ENCODE measurements at regions not wholly inside any gene's neighbourhood (a gene's known extent, or its start where the extent isn't known, plus 50 kb on each side); places are given as distances from the start of the nearest gene placed in this dataset.

- H3K27me3 Mint-ChIP-seq (ENCODE audit: low read depth in 3 of 3), result no peaks in the 10 kb centered on the region
- Histone ChIP-seq H3K4me1 (ENCODE audit: control insufficient read depth in 1 of 2, insufficient read depth in 2 of 2, low read length in 2 of 2) (no peaks in the 10 kb centered on the region), H4K20me1 (ENCODE audit: insufficient read depth, low read length) (no peaks in the 10 kb centered on the region), H3K36me3 (replicated peaks in 1 of 2; ENCODE audit: control insufficient read depth in 1 of 2, insufficient read depth in 2 of 2, low read length in 2 of 2) (no peaks in the 10 kb centered on the region), H3K4me3 (replicated peaks in 1 of 3; ENCODE audit: low read depth in 2 of 3, low read length in 3 of 3) (no peak overlapping the region), H3K27me3 (ENCODE audit: control insufficient read depth in 2 of 2, insufficient read depth in 2 of 2, low read length in 2 of 2) (no peaks in the 10 kb centered on the region), H3K9ac (ENCODE audit: insufficient read depth, low read length, poor library complexity, severe bottlenecking) (no peak overlapping the region), H3K9me3 (replicated peaks in 1 of 2; ENCODE audit: control insufficient read depth in 1 of 2, insufficient read depth in 1 of 2, low read length in 2 of 2) (no peaks in the 10 kb centered on the region), H3K4me2 (replicated peaks; ENCODE audit: extremely low read depth, low read length, poor library complexity, severe bottlenecking) (no peak overlapping the region), H2AFZ (ENCODE audit: insufficient read depth, low read depth, low read length, poor library complexity, severe bottlenecking) (no peak overlapping the region), H3K27ac (ENCODE audit: low read depth in 1 of 2, low read length in 2 of 2) (no peak overlapping the region), H3K79me2 (ENCODE audit: insufficient read depth, low read length) (no peaks in the 10 kb centered on the region)
- WGBS (ENCODE audit: insufficient coverage), result no CpG with 5 or more reads among the region's 1 CpG
- no peak overlapping the region for H3K27ac Mint-ChIP-seq
- no peak for TF ChIP-seq CTCF (IDR thresholded peaks at IDR 0.05)
- H3K9me3 Mint-ChIP-seq, result peaks cover 0 to 2% (median 0%) of the 10 kb centered on the region in 7 donors
- no peaks in the 10 kb centered on the region for H3K36me3 Mint-ChIP-seq
- no peak for DNase-seq
- H3K4me1 Mint-ChIP-seq, result no peaks in the 10 kb centered on the region
- intact Hi-C loops (cut with micrococcal nuclease), result no loop called here
- H3K4me3 Mint-ChIP-seq, result no peak overlapping the region
Measured at GRCh38 chr3:164658125-164658524, 420.2 kb downstream of the SI start.

- Histone ChIP-seq H3K4me2 (replicated peaks; ENCODE audit: extremely low read depth, low read length, poor library complexity, severe bottlenecking) (no peak overlapping the region), H3K27ac (ENCODE audit: low read depth in 1 of 2, low read length in 2 of 2) (no peak overlapping the region), H3K9ac (ENCODE audit: insufficient read depth, low read length, poor library complexity, severe bottlenecking) (no peak overlapping the region), H3K4me3 (replicated peaks in 1 of 3; ENCODE audit: low read depth in 2 of 3, low read length in 3 of 3) (no peak overlapping the region), H3K9me3 (replicated peaks in 1 of 2; ENCODE audit: control insufficient read depth in 1 of 2, insufficient read depth in 1 of 2, low read length in 2 of 2) (no peaks in the 10 kb centered on the region), H2AFZ (ENCODE audit: insufficient read depth, low read depth, low read length, poor library complexity, severe bottlenecking) (no peak overlapping the region), H3K36me3 (replicated peaks in 1 of 2; ENCODE audit: control insufficient read depth in 1 of 2, insufficient read depth in 2 of 2, low read length in 2 of 2) (no peaks in the 10 kb centered on the region), H3K4me1 (ENCODE audit: control insufficient read depth in 1 of 2, insufficient read depth in 2 of 2, low read length in 2 of 2) (no peaks in the 10 kb centered on the region), H3K79me2 (ENCODE audit: insufficient read depth, low read length) (no peaks in the 10 kb centered on the region), H4K20me1 (ENCODE audit: insufficient read depth, low read length) (no peaks in the 10 kb centered on the region), H3K27me3 (ENCODE audit: control insufficient read depth in 2 of 2, insufficient read depth in 2 of 2, low read length in 2 of 2) (no peaks in the 10 kb centered on the region)
- H3K27me3 Mint-ChIP-seq (ENCODE audit: low read depth in 3 of 3), result no peaks in the 10 kb centered on the region
- no peaks in the 10 kb centered on the region for H3K36me3 Mint-ChIP-seq
- H3K27ac Mint-ChIP-seq, result no peak overlapping the region
- no peak for TF ChIP-seq CTCF (IDR thresholded peaks at IDR 0.05)
- WGBS (ENCODE audit: insufficient coverage), result no CpG with 5 or more reads among the region's 3 CpGs
- intact Hi-C loops (cut with micrococcal nuclease), result no loop called here
- no peak overlapping the region for H3K4me3 Mint-ChIP-seq
- DNase-seq, result no peak
- no peaks in the 10 kb centered on the region for H3K4me1 Mint-ChIP-seq
- H3K9me3 Mint-ChIP-seq, result peaks cover 0 to 2% (median 0%) of the 10 kb centered on the region in 7 donors
Measured at GRCh38 chr3:164657631-164658030, 420.7 kb downstream of the SI start.

All from CD14-positive monocyte (primary cell).